Panc1 (cell line): ENCODE measurements at regions not wholly inside any gene's neighbourhood (a gene's known extent, or its start where the extent isn't known, plus 50 kb on each side); places are given as distances from the start of the nearest gene placed in this dataset.

Experiments used
- CTCF ChIP-seq: fragments of 450-650 bp; IDR thresholded peaks from 2 replicates; pipeline ENCODE4 v1.5.1; 2017; ENCODE audit warnings: mild to moderate bottlenecking
- REST ChIP-seq, 2 experiments: IDR thresholded peaks; 2 replicates each; pipeline ENCODE4 v1.6.1; 2011 to 2012; ENCODE audit warnings: low read depth in 2 of 2, control low read depth in 1 of 2, low read length in 1 of 2, mild to moderate bottlenecking in 1 of 2, moderate library complexity in 1 of 2; ENCODE audit not compliant: insufficient read depth in 1 of 2

GRCh38 chr13:109329175-109329574 lies 457.2 kb downstream of the IRS2 start:
- TF ChIP-seq CTCF, result no peak
- no peak for TF ChIP-seq REST (IDR thresholded peaks at IDR 0.05; ENCODE audit: insufficient read depth in 1 of 2, low read depth in 2 of 2, low read length in 1 of 2)
